A673 (cell line): ENCODE measurements at regions not wholly inside any gene's neighbourhood (a gene's known extent, or its start where the extent isn't known, plus 50 kb on each side); places are given as distances from the start of the nearest gene placed in this dataset.

Source experiments
- CTCF ChIP-seq: fragments of 300-800, 200-600 bp; sonication (generic); conservative IDR thresholded peaks from 2 replicates; pipeline ENCODE4 v1.5.1; 2017; ENCODE audit warnings: low read depth, mild to moderate bottlenecking, antibody characterized with exemption, low read length, moderate library complexity, mixed read lengths
- EZH2 ChIP-seq: fragments of 200-600 bp; sonication (generic); IDR thresholded peaks from 2 replicates; pipeline ENCODE4 v1.6.1; 2017; ENCODE audit warnings: borderline replicate concordance, low read depth, mild to moderate bottlenecking, mixed read lengths, antibody characterized with exemption, low read length; ENCODE audit not compliant: poor library complexity, severe bottlenecking

- TF ChIP-seq CTCF = no peak
- TF ChIP-seq EZH2 = no peak
These were observed 601.6 kb downstream of the COL12A1 start for GRCh38 chr6:74604279-74604678.
